DMS 273 treated with DMSO at 0.1 percent for 48 hours (cell line): ENCODE measurements at regions not wholly inside any gene's neighbourhood (a gene's known extent, or its start where the extent isn't known, plus 50 kb on each side); places are given as distances from the start of the nearest gene placed in this dataset.
A peak's percentile ranks its signal among the peaks of the same experiment; 100 is the strongest.
"Not testable (repeated sequence)": the region's sequence is repeated elsewhere in the genome, so short reads cannot be mapped to it uniquely, and the experiment has no call there.

Source experiments
- DNase-seq: peaks from one replicate; lab custom pipeline; 2025; lab: John Stamatoyannopoulos, UW

DNA sequence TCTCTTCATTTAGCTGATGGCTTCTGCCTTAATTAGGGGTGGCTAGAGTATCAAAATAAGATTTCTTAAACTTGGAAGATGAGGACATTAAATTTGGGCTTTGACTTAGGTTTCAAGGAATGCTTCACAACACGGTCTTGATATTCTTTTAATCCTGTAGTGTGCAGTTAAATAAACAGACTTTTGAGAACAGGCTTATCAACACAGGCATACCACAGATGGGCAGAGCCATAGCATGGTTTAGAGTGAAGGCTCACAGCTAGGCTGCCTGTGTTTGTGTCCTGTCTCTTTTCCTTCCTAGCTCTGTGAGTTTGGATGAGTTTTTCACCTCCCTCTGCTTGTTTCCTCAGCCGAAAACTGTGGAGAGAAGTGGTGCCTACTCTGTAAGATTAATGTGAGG lies 102.3 kb upstream of the IPO9 start:
- DNase-seq: no peak

DNA sequence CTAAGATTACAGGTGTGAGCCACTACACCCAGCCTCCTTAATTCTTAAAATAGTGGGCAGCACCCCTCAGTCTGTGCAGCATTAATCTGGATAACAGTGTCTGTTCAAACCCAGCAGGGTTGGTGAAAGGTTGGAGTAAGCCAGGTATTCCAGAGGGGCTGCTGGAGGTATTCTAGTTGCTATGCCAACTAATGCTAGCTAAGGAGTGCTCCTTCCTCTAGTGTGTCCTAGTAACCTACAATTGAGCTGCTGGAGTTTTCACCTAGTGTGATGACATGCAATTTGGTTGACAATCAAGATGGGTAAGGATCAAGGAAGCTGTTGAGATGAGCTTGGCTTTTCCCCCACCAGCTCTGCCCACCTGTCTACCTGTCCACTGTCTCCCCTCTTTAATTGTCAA lies 100.2 kb upstream of the IPO9 start:
- DNase-seq: no peak

DNA sequence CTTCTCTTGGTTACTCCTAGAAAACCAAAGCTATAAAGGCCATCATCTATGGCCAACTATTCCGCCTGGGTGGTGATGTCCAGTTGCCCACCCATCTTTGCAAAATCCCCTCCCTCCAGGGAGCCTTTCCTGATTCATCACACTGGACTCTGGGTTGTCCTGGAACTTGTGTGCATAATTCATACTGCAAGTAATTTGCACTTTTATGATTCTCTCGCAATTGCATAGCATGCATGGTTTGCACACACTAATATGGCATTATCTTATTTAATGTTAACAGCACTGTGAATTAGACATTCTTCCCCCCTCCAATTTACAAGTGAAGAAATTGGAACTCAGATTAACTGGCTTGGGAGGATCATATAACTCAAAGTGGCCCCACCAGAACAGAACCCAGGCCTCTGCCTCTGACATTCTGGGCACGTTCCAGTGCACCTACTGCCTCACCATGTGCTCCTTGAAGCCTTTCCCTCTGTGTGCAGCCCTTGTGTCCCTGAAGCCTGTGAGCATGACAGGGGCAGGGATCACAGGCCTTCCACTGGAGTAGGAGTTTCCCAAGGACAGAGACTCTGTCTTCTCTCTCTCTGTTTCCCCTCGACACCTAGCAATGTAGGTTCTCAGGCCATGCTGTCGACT lies 98.9 kb upstream of the IPO9 start:
- DNase-seq: no peak

DNA sequence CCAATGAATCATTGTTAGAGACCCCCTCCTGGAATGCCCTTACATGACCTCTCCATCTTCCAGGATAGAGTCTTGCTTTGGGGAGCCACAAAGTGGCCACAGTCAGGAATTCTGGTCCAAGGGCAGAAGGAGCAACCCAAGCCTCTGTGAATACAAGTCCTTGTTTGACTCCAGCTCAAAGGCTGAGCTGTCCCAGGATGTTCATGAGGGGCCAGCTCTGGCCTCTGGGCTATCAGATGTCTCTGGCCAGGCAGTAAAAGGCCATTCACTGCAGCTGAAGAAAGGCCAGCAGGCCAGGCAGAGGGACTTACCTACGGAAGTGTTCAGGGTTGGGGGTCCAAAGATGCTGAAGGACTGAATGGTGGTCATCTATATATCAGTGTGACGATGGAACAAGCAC lies 98.3 kb upstream of the IPO9 start:
- no peak for DNase-seq

DNA sequence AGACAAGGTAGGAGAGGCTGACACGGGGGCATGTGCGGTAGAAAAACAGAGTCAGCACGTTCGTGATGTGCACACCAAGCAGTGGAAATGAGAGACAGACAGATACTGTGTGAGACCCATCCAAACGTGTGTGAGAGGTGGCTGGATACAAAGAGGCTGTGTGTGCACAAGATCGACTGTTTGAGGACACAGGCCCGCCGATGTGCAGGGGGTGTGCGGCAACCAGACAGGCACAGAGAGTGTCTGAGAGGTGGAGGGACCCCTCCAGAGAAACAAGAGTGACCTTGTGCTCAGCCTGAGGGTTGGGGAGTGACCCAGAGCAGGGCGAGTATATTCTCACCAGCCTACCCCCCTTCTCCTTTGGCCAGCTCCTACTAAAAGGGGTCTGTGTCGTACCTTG lies 97.8 kb upstream of the IPO9 start:
- DNase-seq: no peak

DNA sequence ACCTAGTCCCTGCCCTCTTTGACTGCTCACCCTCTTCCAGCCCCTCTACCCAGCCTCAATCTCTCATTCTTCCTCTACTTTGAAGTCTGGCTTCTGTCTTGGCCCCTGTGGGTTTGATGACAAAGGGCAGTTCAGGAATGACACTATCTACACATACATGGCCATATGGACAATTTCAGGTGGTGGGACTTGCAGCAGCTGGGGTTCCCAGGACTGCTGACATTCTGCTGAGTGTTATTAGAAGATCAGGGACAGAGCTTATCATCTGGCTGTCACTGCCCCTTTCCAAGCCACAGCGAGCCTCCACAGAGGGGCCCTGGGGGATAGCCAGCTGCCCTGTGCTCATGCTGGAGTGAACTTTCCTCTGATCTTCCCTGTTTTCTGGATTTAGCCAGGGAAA lies 97.4 kb upstream of the IPO9 start:
- peak; percentile 16 for DNase-seq

DNA sequence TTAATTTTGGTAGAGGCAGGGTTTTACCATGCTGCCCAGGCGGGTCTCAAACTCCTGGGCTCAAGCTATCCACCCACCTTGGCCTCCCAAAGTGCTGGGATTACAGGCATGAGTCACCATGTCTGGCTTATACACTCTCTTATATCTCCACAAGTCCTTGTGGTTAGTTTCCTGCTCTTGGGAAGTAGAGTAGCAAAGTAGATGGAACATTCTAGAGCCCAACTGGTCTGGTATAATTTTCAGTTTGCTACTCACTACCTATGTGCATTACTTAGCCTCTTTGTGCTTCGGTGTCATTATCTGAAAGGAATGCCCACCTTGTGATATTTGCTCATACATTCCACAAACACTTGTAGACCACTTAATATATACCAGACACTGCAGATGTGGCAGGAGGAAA lies 96.6 kb upstream of the IPO9 start:
- no peak for DNase-seq

DNA sequence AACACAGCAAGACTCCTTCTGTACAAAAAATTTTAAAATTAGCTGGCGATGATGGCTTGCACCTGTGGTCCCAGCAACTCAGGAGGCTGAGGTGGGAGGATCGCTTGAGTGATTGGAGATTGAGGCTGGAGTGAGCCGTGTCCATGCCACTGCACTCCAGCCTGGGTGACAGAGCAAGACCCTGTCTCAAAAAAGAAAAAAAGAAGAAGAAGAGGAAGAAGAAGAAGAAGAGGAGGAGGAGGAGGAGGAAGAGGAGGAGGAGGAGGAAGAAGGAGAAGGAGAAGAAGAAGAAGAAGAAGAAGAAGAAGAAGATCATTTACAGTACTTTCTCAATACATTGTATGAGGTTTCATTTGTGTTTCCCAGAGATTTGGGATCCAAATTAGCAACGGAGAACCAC lies 94.7 kb upstream of the IPO9 start:
- DNase-seq: not testable (repeated sequence)

DNA sequence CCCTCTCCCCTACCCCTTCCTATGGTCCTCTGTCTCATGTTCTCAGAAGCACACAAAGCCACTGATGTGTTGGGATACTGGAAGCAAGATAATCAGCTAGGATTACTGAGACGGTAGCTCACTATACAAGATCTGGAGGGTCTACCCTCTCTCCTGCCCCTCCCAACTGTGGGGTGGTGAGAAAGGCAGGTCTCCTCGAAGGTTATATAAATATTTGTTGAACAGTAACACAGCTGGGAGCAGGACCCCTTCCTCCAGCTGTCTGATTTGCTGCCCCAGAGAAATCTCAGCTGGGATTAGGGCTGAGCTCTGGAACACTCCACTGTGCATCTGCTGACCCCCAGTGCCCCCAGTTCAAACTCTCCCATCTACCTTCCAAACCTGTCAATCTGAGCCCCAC lies 94.2 kb upstream of the IPO9 start:
- DNase-seq: no peak

DNA sequence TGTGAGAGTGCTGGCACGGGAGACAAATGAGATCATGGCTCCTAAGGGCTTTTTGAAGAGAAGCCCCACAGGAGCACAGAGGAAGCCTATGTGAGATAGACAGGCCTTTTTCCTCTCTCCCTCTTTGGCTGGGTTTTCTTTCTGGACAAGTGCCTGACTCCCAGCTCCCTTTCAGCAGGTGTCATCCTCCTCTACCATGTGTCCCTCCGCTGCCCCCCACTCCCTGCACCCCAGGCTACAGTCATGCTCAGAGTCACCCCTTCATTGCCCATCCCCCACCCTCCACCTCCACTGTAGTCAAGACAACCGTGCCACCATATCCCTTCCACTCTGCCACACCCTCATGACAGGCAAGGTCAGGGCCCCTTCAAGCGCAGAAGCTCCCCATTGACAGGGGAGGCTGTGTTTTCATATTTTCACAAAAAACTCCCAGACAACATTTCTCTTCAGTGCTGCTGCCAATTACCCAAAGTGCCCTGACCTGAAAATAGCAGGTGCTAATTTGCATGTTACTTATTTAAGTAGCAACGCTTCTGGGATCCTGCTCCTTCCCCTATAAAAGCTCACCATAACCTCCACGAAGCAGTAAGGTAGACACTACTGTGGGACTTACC lies 92.1 kb upstream of the IPO9 start:
- DNase-seq: no peak

DNA sequence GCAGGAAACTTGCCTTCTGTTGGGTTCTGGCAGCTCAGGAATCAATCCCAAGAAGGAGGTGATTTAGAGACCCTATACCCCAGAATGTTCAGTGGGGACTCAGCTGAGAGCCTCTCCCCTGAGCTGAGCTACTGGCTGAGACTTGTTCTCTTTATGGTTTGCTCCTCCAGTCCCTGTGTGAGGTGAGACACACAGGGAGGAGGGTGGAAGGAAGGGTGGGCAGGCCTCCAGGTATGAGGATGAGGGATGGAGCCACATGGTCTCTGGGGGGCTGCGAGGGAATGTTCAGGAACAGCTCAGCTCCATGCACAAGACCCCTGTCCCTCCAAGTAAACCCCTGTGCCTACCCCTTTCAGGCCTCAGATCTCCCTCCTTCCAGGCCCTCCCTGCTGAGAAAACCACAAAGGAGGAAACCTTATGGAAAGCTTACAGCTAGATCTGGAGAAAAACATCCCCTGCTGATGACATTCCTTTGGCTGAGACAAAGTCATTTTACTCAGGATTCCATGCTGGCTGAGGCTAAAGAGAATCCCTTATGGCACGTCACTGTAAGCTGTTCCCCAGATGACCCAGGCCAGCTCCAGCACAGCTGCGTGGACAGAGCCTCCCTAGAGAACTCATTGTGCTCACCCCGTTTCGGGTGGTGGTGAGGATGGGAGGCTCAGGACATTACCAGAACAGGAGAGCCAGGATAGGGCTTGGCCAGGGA lies 91.5 kb upstream of the IPO9 start:
- no peak for DNase-seq

DNA sequence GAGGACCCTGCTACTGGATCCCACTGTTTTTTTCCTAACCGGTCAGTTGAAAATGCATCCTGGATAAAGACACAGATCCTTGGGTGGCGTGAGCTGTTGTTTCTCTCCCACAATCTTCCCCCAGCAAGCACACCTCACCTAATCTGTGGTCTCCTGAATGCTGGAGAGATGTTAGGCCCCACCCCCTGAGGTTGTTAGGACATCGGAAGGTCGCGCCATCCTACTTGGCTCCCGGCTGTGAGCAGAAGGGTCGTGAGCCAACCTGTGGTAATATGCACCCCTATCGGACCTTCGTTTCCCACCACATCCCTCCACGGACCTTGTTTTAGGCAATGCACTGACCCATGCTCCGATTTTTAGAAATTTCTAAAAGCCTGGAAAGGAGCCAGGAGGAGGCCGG lies 89.9 kb upstream of the IPO9 start:
- no peak for DNase-seq

DNA sequence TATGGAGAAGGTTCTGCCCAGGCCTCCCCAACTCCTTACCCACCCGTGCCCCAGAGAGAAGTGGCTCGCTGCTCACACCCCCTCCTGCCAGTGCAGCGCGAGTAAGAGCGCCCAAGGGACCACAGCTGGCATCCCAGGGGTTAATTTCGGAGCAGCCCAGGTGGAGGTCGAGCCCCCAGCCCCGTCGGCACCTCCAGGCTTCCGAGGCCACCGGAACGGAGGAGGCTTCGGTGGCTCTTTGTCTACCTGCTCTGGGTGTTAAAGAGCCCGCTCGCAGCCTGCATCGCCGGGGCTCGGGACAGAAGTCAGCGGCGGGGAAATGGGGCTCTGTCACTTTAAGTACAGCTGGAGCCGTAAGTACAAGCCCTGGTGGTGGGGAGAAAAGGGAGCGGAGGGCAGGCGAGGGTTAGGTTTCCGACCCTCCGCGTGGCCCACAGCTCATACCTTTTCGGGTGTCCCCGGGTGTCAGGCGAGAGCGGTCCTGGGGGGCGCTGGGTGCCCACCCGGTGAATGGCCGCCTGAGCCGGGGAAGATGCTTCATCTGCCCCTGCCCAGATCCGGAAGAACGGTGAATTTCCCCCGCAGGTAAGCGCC lies 89.4 kb upstream of the IPO9 start:
- DNase-seq: no peak

DNA sequence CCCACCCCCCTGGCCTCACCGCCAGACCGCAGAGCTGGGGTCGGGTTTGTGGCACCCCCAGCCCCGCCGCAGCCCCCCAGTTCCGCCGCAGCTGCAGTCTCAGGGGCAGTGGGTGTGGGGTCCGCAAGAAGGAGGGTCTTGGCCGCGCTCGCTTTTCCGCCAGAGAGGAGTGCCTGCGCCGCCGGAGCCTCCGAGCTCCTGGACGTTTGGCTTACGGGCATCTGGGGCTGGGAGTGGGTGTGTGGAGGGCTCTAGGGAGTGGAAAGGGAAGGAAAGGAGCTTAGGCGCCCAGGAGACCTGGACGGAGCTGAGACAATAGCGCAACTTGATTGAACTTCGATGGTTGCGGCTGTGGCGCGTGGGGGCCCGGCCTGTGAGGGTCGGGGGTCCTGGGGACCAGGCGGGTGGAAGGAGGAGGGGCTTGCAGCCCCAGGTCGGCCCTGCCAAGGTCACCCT lies 88.8 kb upstream of the IPO9 start:
- no peak for DNase-seq

DNA sequence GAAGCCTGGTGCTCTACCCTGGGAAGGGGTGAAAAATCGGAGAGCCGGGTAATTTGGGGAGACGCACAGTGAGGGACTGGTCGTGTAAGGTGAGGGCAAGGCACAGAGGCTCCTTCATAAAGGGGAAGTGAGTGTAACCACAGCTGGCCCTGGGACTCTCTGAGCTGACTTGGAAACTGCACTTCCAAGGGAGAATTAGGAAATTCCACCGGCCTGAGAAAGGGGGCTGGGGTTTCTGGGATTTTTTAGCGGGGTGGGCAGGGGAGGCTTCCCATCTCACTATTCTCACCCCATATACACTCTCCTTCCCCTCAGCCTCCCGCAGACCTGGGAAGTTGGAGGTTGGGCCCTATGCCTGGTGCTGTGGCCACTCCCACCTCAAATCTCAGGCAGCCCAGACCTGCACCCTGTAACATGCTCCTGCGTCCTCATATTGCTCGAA lies 88.3 kb upstream of the IPO9 start:
- DNase-seq: no peak

DNA sequence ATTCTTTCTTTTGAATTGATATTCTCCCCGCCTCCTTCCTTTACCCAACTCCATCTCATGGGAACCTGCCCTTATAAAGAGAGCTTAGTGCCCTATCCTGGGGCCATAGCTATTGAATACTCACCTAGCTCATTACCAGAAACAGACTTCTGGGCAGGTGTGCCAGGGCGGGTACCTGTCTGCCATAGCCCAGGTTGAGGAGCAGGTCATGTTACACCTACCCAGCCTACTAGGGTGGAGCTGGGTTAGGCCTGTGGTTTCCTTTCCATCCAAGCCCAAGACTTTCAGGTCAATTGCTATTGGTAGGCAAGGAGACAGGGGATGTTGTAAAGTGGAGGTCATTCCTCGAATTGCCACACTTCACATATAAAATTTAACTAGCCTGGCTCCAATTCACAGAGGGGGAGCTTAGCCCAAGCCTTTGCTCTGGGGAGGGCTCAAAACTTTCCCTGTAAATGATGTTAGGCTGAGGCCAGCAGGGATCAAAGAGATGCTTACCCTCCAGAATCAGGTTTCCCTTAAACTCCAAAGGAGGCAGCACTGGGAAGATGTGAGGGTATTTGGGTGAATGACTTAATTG lies 87.1 kb upstream of the IPO9 start:
- DNase-seq: no peak

DNA sequence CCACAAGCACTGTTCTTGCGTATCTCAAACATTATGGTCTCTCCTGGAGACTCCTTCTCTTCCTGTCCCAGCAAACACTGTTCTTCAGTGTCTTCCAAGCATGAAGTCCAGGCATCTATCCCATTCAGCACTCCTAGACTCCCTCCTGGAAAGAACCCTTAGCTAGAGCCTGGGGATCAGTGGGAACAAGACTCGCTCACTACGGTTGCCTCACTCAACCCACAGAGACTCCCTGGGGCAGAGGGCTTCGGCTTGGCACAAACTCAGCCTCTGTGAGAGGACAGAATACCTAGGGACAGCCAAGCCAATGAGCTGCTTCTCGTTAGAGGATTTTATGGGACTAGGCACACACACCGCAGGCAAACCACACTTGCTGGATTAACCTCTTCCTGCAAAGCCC lies 86.5 kb upstream of the IPO9 start:
- no peak for DNase-seq

DNA sequence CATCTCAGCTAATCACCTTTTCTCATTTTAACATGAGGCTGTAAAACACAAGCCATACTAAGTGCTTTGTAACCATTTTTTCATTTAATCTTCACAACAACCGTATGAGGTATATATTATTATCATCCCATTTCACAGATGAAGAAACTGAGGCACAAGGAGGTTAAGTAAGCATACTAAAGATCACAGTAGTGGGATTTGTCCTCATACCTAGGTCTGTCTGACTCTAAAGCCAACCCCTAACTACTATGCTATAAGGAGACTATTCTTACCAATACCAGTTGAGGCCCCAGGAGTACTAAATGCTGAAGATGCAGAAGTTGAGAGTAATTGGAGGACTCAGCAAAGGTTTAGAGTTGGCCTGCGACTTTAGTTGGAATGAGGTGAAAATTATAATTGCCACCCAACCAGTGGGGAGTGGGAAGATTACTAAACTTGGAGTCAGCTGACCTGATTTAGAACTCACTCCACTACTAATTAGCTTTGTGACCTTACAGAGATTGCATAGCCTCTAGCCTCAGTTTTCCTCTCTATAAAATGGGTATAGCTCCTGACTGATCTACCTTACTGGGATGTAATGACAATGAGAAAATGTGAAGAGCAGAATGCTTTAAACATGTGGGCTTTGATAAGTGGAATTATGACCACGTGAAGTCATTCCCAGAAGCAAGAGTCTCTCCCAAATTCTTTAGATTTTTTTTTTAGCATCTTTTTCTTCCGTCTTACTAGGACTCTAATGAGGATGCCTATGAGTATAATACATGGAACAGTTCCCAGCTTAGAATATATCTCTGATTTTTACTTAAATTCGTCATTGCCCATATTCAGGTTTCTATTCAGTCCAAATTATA lies 85.8 kb upstream of the IPO9 start:
- no peak for DNase-seq

DNA sequence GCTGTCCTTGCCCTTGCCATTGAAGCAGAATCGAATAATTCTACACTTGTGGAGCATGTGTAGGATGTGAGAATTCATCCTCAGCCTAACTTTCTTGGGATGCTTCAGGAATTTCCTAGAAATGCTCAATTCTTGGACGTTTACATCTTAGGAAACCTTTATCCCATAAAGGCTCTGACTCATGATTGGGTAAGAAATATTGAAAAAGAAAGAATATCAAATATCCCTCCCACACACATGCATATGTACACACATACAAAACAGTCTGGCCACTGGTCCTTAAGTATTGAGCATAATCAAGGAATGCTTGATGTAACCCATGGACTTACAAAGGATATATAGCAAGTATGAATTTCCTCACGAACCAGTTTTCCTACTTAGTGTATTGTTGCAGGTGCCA lies 83.9 kb upstream of the IPO9 start:
- DNase-seq: no peak

DNA sequence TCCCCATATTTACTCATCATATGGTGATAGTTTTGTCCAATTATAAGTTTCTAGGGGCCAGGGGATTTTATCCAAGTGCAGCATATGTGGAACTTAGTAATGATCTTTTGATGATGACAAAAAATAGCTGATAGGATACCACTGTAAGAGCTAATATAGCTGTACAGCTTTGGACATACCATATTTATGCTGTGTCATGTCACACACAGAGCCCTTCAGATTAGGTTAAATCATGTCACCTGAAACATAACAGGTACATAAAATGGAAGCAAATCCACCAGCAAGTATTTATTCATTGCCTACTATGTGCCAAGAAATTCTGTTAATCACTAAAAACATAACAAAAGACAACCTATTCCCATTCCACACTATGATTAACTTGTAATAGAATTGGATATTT lies 82.8 kb upstream of the IPO9 start:
- DNase-seq: no peak

DNA sequence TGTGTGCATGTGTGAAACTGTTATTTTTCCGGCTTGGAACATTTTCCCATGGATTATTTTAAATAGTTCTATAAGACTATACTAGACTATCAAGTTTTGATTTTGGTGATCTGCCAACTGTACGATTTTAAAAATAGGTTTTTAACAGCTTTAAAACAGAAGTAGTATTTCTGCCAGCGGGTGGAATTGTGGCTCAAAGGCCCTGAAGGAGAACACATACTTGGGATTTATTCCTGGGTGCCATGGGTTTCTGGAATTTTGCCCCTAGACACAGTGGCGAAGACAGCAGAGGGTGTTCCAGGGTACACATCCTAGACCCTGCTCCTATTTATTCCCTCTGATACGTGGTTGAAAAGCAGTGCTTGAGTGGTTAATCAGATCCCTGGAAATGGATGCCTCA lies 81.7 kb upstream of the IPO9 start:
- no peak for DNase-seq

DNA sequence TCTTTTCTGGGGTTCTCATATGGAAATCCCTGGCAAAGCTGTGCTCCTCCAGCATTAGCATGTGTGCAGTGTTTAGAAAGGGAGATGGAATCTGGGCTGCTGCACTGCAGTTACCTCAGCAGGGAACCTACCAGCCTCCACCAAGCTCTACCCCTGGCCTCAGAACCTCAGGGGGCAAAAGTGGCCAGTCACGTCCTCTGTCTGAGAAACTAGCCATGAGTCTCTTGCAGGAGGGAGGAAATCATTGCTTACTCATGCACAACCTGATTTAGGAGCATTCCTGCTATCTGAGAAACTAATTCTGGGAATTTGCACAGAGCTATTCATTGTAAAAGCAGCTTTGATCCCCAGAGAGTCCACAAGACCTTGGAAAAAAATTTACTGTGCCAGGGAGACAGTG lies 80.6 kb upstream of the IPO9 start:
- no peak for DNase-seq
